HEK293T (cell line): ENCODE measurements at regions not wholly inside any gene's neighbourhood (a gene's known extent, or its start where the extent isn't known, plus 50 kb on each side); places are given as distances from the start of the nearest gene placed in this dataset.

Experiments
- BHLHE40 ChIP-seq: fragments of 450-650 bp; IDR thresholded peaks from 2 replicates; pipeline ENCODE4 v1.6.1; 2016; ENCODE audit warnings: mild to moderate bottlenecking, moderate library complexity, borderline replicate concordance
- ELF4 ChIP-seq: fragments of 450-650 bp; IDR thresholded peaks from 2 replicates; pipeline ENCODE4 v1.6.1; 2017; ENCODE audit warnings: antibody characterized with exemption
- FOXK2 ChIP-seq: fragments of 450-650 bp; IDR thresholded peaks from 2 replicates; pipeline ENCODE4 v1.6.1; 2016; ENCODE audit warnings: mild to moderate bottlenecking
- FOXM1 ChIP-seq: fragments of 450-650 bp; IDR thresholded peaks from 2 replicates; pipeline ENCODE4 v1.6.1; 2017; ENCODE audit warnings: mild to moderate bottlenecking, borderline replicate concordance
- L3MBTL2 ChIP-seq: fragments of 450-650 bp; conservative IDR thresholded peaks from 2 replicates; pipeline ENCODE4 v1.6.1; 2016; ENCODE audit warnings: mild to moderate bottlenecking
- LEF1 ChIP-seq: fragments of 450-650 bp; IDR thresholded peaks from 2 replicates; pipeline ENCODE4 v1.6.1; 2017; ENCODE audit warnings: mild to moderate bottlenecking, borderline replicate concordance
- NFRKB ChIP-seq: fragments of 450-650 bp; IDR thresholded peaks from 2 replicates; pipeline ENCODE4 v1.6.1; 2016; ENCODE audit warnings: mild to moderate bottlenecking, moderate library complexity
- SP1 ChIP-seq: fragments of 450-650 bp; IDR thresholded peaks from 2 replicates; pipeline ENCODE4 v1.6.1; 2017
- SUZ12 ChIP-seq: fragments of 450-650 bp; IDR thresholded peaks from 2 replicates; pipeline ENCODE4 v1.6.1; 2016; ENCODE audit warnings: mild to moderate bottlenecking
- TARDBP ChIP-seq: fragments of 450-650 bp; IDR thresholded peaks from 2 replicates; pipeline ENCODE4 v1.6.1; 2016
- TF ChIP-seq, protein P1 (sequence below): fragments of 450-650 bp; IDR thresholded peaks from 2 replicates; pipeline ENCODE4 v1.6.1; 2016

DNA sequence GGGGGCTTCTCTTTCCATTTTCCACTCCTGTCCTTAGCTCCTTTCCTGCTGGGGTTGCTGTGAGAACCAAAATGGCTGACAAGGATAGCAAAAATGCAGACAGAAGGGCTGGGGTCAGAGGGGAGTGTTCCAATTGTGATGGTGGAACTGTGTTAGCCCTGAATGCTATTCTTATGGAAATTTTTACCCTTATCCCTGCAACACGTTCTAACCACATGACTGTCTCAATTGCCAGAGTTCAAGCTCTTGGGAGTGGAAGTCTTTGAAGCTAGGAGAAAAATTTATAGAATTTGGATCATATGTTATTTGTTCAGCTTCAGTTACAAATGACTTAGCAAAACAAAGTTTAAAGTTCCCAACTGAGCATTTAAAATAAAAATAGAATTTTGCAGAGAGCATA is 134.1 kb downstream of the ADCYAP1R1 start:
- no peak for TF ChIP-seq ELF4
- no peak for TF ChIP-seq SP1
- TF ChIP-seq FOXM1, result no peak
- no peak for TF ChIP-seq BHLHE40
- no peak for TF ChIP-seq SUZ12
- no peak for TF ChIP-seq NFRKB
- no peak for TF ChIP-seq TARDBP
- no peak for TF ChIP-seq FOXK2
- TF ChIP-seq, protein P1, sequence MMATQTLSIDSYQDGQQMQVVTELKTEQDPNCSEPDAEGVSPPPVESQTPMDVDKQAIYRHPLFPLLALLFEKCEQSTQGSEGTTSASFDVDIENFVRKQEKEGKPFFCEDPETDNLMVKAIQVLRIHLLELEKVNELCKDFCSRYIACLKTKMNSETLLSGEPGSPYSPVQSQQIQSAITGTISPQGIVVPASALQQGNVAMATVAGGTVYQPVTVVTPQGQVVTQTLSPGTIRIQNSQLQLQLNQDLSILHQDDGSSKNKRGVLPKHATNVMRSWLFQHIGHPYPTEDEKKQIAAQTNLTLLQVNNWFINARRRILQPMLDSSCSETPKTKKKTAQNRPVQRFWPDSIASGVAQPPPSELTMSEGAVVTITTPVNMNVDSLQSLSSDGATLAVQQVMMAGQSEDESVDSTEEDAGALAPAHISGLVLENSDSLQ, result no peak
- TF ChIP-seq LEF1, result no peak
- TF ChIP-seq L3MBTL2, result no peak
